ENCODE measurements at regions not wholly inside any gene's neighbourhood (a gene's known extent, or its start where the extent isn't known, plus 50 kb on each side); places are given as distances from the start of the nearest gene placed in this dataset.

- Histone ChIP-seq H3K36me3 (ENCODE audit: control insufficient read depth, insufficient read depth, low read length) (no peaks in the 10 kb centered on the region), H3K4me3 (ENCODE audit: low read depth, low read length) (no peak overlapping the region), H3K9me3 (ENCODE audit: control insufficient read depth in 2 of 2, low read length in 2 of 2) (no peaks in the 10 kb centered on the region), H3K27me3 (ENCODE audit: control insufficient read depth, insufficient read depth, low read length) (no peaks in the 10 kb centered on the region), H3K27ac (ENCODE audit: insufficient read depth, low read length, poor library complexity, severe bottlenecking) (no peak overlapping the region), H3K4me1 (ENCODE audit: control insufficient read depth, insufficient read depth, low read length, poor library complexity, severe bottlenecking) (no peaks in the 10 kb centered on the region)
- Mint-ChIP-seq H3K4me1 (peaks cover 0 to 4% (median 0%) of the 10 kb centered on the region in 4 donors), H3K4me3 (no peak overlapping the region), H3K27me3 (no peaks in the 10 kb centered on the region), H3K27ac (no peak overlapping the region), H3K36me3 (no peaks in the 10 kb centered on the region), H3K9me3 (peaks cover 0 to 9% (median 0%) of the 10 kb centered on the region in 7 donors)
- DNase-seq (no peak), ATAC-seq (ENCODE audit: low read depth in 2 of 2) (no peak)
Observed at GRCh38 chr14:104298458-104298857, 160.1 kb downstream of the KIF26A start.

- H3K27me3 Mint-ChIP-seq = no peaks in the 10 kb centered on the region
- no peaks in the 10 kb centered on the region for H3K27me3 ChIP-seq (ENCODE audit: control insufficient read depth, insufficient read depth, low read length)
- no peak overlapping the region for H3K4me3 Mint-ChIP-seq
- H3K4me1 ChIP-seq (ENCODE audit: control insufficient read depth, insufficient read depth, low read length, poor library complexity, severe bottlenecking) = no peaks in the 10 kb centered on the region
- H3K9me3 ChIP-seq (ENCODE audit: control insufficient read depth in 2 of 2, low read length in 2 of 2) = no peaks in the 10 kb centered on the region
- H3K4me1 Mint-ChIP-seq = peaks cover 0 to 4% (median 0%) of the 10 kb centered on the region in 4 donors
- H3K4me3 ChIP-seq (ENCODE audit: low read depth, low read length) = no peak overlapping the region
- peak overlapping the region in 1 of 3 donors; percentile 52 for H3K27ac Mint-ChIP-seq
- H3K36me3 ChIP-seq (ENCODE audit: control insufficient read depth, insufficient read depth, low read length) = no peaks in the 10 kb centered on the region
- H3K27ac ChIP-seq (ENCODE audit: insufficient read depth, low read length, poor library complexity, severe bottlenecking) = no peak overlapping the region
- peaks cover 0 to 12% (median 0%) of the 10 kb centered on the region in 7 donors for H3K9me3 Mint-ChIP-seq
- H3K36me3 Mint-ChIP-seq = no peaks in the 10 kb centered on the region
- DNase-seq = no peak
- no peak for ATAC-seq (ENCODE audit: low read depth in 2 of 2)
Observed at GRCh38 chr14:104299993-104300761, 161.8 kb downstream of the KIF26A start.

- no peak overlapping the region for H3K4me3 Mint-ChIP-seq
- Histone ChIP-seq H3K36me3 (ENCODE audit: control insufficient read depth, insufficient read depth, low read length) (no peaks in the 10 kb centered on the region), H3K27me3 (ENCODE audit: control insufficient read depth, insufficient read depth, low read length) (no peaks in the 10 kb centered on the region), H3K4me1 (ENCODE audit: control insufficient read depth, insufficient read depth, low read length, poor library complexity, severe bottlenecking) (no peaks in the 10 kb centered on the region), H3K4me3 (ENCODE audit: low read depth, low read length) (no peak overlapping the region), H3K9me3 (ENCODE audit: control insufficient read depth in 2 of 2, low read length in 2 of 2) (no peaks in the 10 kb centered on the region), H3K27ac (ENCODE audit: insufficient read depth, low read length, poor library complexity, severe bottlenecking) (no peak overlapping the region)
- DNase-seq (no peak), ATAC-seq (ENCODE audit: low read depth in 2 of 2) (no peak)
- H3K9me3 Mint-ChIP-seq = peaks cover 0 to 12% (median 0%) of the 10 kb centered on the region in 7 donors
- peak overlapping the region in 1 of 3 donors; percentile 51 for H3K27ac Mint-ChIP-seq
- H3K36me3 Mint-ChIP-seq = no peaks in the 10 kb centered on the region
- no peaks in the 10 kb centered on the region for H3K27me3 Mint-ChIP-seq
- H3K4me1 Mint-ChIP-seq = peaks cover 0 to 4% (median 0%) of the 10 kb centered on the region in 4 donors
Observed at GRCh38 chr14:104301731-104302460, 163.5 kb downstream of the KIF26A start.

- Histone ChIP-seq H3K9me3 (ENCODE audit: control insufficient read depth in 2 of 2, low read length in 2 of 2) (no peaks in the 10 kb centered on the region), H3K36me3 (ENCODE audit: control insufficient read depth, insufficient read depth, low read length) (no peaks in the 10 kb centered on the region), H3K27ac (ENCODE audit: insufficient read depth, low read length, poor library complexity, severe bottlenecking) (no peak overlapping the region), H3K4me3 (ENCODE audit: low read depth, low read length) (no peak overlapping the region), H3K27me3 (ENCODE audit: control insufficient read depth, insufficient read depth, low read length) (no peaks in the 10 kb centered on the region), H3K4me1 (ENCODE audit: control insufficient read depth, insufficient read depth, low read length, poor library complexity, severe bottlenecking) (no peaks in the 10 kb centered on the region)
- Mint-ChIP-seq H3K4me3 (no peak overlapping the region), H3K36me3 (no peaks in the 10 kb centered on the region), H3K4me1 (peaks cover 0 to 4% (median 0%) of the 10 kb centered on the region in 4 donors), H3K27ac (no peak overlapping the region), H3K9me3 (peaks cover 0 to 12% (median 0%) of the 10 kb centered on the region in 7 donors), H3K27me3 (no peaks in the 10 kb centered on the region)
- DNase-seq = no peak
- no peak for ATAC-seq (ENCODE audit: low read depth in 2 of 2)
Observed at GRCh38 chr14:104302794-104303405, 164.5 kb downstream of the KIF26A start.

- no peak overlapping the region for H3K27ac ChIP-seq (ENCODE audit: insufficient read depth, low read length, poor library complexity, severe bottlenecking)
- peaks cover 0 to 8% (median 0%) of the 10 kb centered on the region in 7 donors for H3K9me3 Mint-ChIP-seq
- H3K36me3 ChIP-seq (ENCODE audit: control insufficient read depth, insufficient read depth, low read length) = no peaks in the 10 kb centered on the region
- no peaks in the 10 kb centered on the region for H3K36me3 Mint-ChIP-seq
- ATAC-seq (ENCODE audit: low read depth in 2 of 2) (no peak), DNase-seq (no peak)
- no peak overlapping the region for H3K4me3 ChIP-seq (ENCODE audit: low read depth, low read length)
- no peak overlapping the region for H3K4me3 Mint-ChIP-seq
- H3K27me3 Mint-ChIP-seq = no peaks in the 10 kb centered on the region
- no peaks in the 10 kb centered on the region for H3K4me1 ChIP-seq (ENCODE audit: control insufficient read depth, insufficient read depth, low read length, poor library complexity, severe bottlenecking)
- no peaks in the 10 kb centered on the region for H3K9me3 ChIP-seq (ENCODE audit: control insufficient read depth in 2 of 2, low read length in 2 of 2)
- H3K27me3 ChIP-seq (ENCODE audit: control insufficient read depth, insufficient read depth, low read length) = no peaks in the 10 kb centered on the region
- H3K27ac Mint-ChIP-seq = peak overlapping the region in 1 of 3 donors; percentile 42
- peaks cover 0 to 4% (median 0%) of the 10 kb centered on the region in 4 donors for H3K4me1 Mint-ChIP-seq
Observed at GRCh38 chr14:104303705-104304425, 165.5 kb downstream of the KIF26A start.

DNA sequence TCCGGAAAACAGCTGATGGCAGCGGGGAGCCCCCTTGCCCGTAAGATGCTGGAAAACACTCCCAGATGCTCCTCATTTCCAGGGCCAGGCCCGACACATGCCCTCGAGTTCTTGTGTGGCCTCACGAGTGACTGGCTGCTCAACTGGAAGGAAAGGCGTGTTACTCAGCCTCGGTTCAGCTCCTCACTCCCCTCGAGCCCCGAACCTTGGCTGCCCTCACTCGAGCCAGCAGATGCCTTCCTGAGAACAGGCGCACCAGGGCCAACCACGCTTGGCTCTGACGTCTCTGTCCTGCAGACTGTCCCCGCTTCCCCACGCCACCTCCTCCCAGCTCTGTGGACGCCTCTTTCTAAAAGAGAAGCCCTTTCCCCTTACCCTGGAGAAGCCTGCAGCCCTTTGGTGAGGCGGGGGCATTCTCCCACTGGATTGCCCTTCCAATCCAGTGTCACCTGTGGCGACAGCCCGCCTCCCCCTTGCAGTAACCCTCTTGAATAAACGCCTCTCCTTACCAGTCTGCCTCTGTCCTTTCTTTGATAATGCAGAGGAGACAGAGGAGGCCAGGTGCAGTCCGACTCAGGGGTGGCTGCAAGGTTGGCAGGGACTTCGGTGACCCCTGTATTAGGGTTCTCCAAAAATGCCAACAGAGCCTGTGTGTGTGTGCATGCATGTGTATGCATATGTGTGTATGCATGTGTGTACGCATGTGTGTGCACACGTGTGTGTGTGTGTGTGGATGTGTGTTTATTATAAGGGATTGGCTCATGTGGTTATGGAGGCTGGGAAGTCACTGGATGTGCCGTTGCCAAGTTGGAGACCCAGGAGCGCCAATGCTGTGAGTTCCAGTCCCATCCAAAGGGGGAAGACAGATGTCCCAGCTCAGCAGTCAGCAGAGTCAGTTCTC lies 166.3 kb downstream of the KIF26A start:
- H3K36me3 Mint-ChIP-seq = no peaks in the 10 kb centered on the region
- Histone ChIP-seq H3K9me3 (ENCODE audit: control insufficient read depth in 2 of 2, low read length in 2 of 2) (no peaks in the 10 kb centered on the region), H3K27me3 (ENCODE audit: control insufficient read depth, insufficient read depth, low read length) (no peaks in the 10 kb centered on the region), H3K4me3 (ENCODE audit: low read depth, low read length) (no peak overlapping the region), H3K27ac (ENCODE audit: insufficient read depth, low read length, poor library complexity, severe bottlenecking) (no peak overlapping the region), H3K4me1 (ENCODE audit: control insufficient read depth, insufficient read depth, low read length, poor library complexity, severe bottlenecking) (no peaks in the 10 kb centered on the region), H3K36me3 (ENCODE audit: control insufficient read depth, insufficient read depth, low read length) (no peaks in the 10 kb centered on the region)
- peaks cover 0 to 4% (median 0%) of the 10 kb centered on the region in 4 donors for H3K4me1 Mint-ChIP-seq
- ATAC-seq (ENCODE audit: low read depth in 2 of 2) (no peak), DNase-seq (no peak)
- no peak overlapping the region for H3K4me3 Mint-ChIP-seq
- peaks cover 0 to 8% (median 0%) of the 10 kb centered on the region in 7 donors for H3K9me3 Mint-ChIP-seq
- H3K27ac Mint-ChIP-seq = peak overlapping the region in 1 of 3 donors; percentile 36
- H3K27me3 Mint-ChIP-seq = no peaks in the 10 kb centered on the region
